GM12878 (cell line): ENCODE measurements at regions not wholly inside any gene's neighbourhood (a gene's known extent, or its start where the extent isn't known, plus 50 kb on each side); places are given as distances from the start of the nearest gene placed in this dataset.

Source experiments
- CBX3 ChIP-seq: fragments of 200-600 bp; sonication (generic); IDR thresholded peaks from 2 replicates; pipeline ENCODE4 v1.6.1; 2016; ENCODE audit warnings: low read depth, borderline replicate concordance
- POLR2A ChIP-seq: IDR thresholded peaks from 2 replicates; pipeline ENCODE4 v1.6.1; 2011; ENCODE audit warnings: low read depth, mild to moderate bottlenecking, low read length
- STAT1 ChIP-seq: fragments of 450-650 bp; conservative IDR thresholded peaks from 2 replicates; pipeline ENCODE4 v1.6.1; 2014; ENCODE audit warnings: antibody characterized with exemption, mild to moderate bottlenecking
- TF ChIP-seq, protein P1 (sequence below): fragments of 450-650 bp; formaldehyde crosslinking; IDR thresholded peaks from 2 replicates; pipeline ENCODE4 v1.5.0; 2022; ENCODE audit warnings: mild to moderate bottlenecking, missing genetic modification characterization

DNA sequence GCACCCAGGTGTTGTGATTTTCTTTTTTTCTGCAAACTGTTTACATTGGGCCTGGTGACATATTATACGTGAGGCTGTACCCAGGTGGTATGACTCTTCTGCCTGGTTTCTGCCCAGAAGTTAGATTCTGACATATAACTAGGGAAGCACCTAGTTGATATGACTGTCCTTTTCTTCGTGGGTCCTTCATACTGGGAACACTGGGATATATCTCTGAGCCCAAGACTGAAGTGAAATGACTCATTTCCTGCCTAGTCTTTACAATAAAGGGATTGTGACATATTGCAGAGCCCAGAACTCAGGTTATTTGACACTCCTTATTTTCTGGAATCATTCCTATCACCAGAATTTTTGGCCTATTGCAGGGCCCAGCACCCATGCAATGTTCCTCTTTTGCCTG is 1121.6 kb upstream of the AMELY start:
- TF ChIP-seq, protein P1, sequence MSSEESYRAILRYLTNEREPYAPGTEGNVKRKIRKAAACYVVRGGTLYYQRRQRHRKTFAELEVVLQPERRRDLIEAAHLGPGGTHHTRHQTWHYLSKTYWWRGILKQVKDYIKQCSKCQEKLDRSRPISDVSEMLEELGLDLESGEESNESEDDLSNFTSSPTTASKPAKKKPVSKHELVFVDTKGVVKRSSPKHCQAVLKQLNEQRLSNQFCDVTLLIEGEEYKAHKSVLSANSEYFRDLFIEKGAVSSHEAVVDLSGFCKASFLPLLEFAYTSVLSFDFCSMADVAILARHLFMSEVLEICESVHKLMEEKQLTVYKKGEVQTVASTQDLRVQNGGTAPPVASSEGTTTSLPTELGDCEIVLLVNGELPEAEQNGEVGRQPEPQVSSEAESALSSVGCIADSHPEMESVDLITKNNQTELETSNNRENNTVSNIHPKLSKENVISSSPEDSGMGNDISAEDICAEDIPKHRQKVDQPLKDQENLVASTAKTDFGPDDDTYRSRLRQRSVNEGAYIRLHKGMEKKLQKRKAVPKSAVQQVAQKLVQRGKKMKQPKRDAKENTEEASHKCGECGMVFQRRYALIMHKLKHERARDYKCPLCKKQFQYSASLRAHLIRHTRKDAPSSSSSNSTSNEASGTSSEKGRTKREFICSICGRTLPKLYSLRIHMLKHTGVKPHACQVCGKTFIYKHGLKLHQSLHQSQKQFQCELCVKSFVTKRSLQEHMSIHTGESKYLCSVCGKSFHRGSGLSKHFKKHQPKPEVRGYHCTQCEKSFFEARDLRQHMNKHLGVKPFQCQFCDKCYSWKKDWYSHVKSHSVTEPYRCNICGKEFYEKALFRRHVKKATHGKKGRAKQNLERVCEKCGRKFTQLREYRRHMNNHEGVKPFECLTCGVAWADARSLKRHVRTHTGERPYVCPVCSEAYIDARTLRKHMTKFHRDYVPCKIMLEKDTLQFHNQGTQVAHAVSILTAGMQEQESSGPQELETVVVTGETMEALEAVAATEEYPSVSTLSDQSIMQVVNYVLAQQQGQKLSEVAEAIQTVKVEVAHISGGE = no peak
- no peak for TF ChIP-seq POLR2A
- TF ChIP-seq CBX3 = no peak
- TF ChIP-seq STAT1 = no peak
